D721Med (cell line): ENCODE measurements at regions not wholly inside any gene's neighbourhood (a gene's known extent, or its start where the extent isn't known, plus 50 kb on each side); places are given as distances from the start of the nearest gene placed in this dataset.
"Not testable (repeated sequence)": the region's sequence is repeated elsewhere in the genome, so short reads cannot be mapped to it uniquely, and the experiment has no call there.

Experiments
- DNase-seq: peaks from one replicate; pipeline ENCODE4 v3.0.0; 2011; ENCODE audit warnings: low spot score; ENCODE audit not compliant: insufficient read length
- FAIRE-seq: peaks from 2 replicates; lab custom pipeline; 2011; peaks lifted over from hg19 to GRCh38; lab: Jason Lieb, UNC
- CTCF ChIP-seq: IDR thresholded peaks from 2 replicates; pipeline ENCODE4 v1.5.1; 2012; ENCODE audit warnings: mild to moderate bottlenecking, control low read depth; ENCODE audit not compliant: insufficient read depth; ENCODE audit errors: missing control alignments

GRCh38 chr20:30164389-30164788 is 1093.1 kb upstream of the DEFB115 start:
- not testable (repeated sequence) for FAIRE-seq, DNase-seq

GRCh38 chr20:30167540-30167939 is 1089.9 kb upstream of the DEFB115 start:
- no peak for TF ChIP-seq CTCF
- FAIRE-seq (no peak), DNase-seq (no peak)

- FAIRE-seq: no peak
- TF ChIP-seq CTCF: no peak
- no peak for DNase-seq
These were observed 1089.3 kb upstream of the DEFB115 start for GRCh38 chr20:30168025-30168799.

DNA sequence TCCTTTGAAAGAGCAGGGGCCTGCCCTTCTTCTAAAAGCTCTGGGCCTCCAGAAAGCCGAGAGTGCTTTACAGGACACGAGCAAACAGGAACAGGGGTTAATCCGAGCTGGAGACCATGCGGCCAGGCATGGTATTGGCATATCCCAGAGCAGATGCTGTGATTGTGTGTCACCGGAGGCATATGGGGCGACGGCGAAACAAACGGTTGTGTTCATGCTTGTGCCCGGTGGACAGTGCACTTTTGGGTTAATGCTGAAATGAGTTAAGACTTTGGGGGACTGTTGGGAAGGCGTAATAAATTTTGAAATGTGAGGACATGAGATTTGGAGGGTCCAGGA is 1088.7 kb upstream of the DEFB115 start:
- no peak for TF ChIP-seq CTCF
- FAIRE-seq: no peak
- no peak for DNase-seq

- TF ChIP-seq CTCF: no peak
- no peak for FAIRE-seq
These were observed 1081.8 kb upstream of the DEFB115 start for GRCh38 chr20:30175681-30176080.

DNA sequence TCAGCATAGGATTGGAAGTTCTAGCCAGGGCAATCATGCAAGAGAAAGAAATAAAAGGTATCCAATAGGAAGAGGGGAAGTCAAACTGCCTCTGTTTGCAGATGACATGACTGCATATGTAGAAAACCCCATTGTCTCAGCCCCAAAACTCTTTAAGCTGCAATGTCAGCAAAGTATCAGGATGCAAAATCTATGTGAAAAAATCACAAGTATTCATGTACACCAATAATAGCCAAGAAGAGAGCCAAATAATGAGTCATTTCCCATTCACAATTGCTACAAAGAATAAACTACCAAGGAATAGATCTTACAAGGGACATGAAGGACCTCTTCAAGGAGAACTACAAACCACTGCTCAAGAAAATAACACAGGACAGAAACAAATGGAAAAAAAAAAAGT is 1074.3 kb upstream of the DEFB115 start:
- not testable (repeated sequence) for DNase-seq, FAIRE-seq

More at GRCh38 chr20:30175681-30176080, 1081.8 kb upstream of the DEFB115 start:
- no peak for DNase-seq

GRCh38 chr20:30191785-30192184 is 1065.7 kb upstream of the DEFB115 start:
- not testable (repeated sequence) for FAIRE-seq

DNA sequence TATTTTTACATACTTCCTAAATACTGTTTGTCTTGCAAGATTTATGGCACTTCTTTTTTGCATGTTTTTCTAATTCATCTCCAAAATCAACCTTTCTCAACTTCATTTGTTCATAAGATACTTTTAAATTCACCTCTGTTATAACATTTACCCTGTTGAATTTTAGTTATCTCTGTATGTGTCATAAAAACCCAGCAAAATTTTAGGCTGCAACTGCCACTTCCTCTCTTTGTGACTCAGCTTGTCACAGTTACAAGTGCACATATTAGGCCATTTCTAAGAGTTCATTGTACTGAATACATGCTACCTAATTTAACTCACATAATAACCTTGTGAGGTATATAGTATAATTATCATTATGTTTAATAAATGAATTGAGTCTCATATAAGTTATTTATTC is 1023.0 kb upstream of the DEFB115 start:
- DNase-seq, FAIRE-seq: not testable (repeated sequence)

More at GRCh38 chr20:30191785-30192184, 1065.7 kb upstream of the DEFB115 start:
- not testable (repeated sequence) for DNase-seq

DNA sequence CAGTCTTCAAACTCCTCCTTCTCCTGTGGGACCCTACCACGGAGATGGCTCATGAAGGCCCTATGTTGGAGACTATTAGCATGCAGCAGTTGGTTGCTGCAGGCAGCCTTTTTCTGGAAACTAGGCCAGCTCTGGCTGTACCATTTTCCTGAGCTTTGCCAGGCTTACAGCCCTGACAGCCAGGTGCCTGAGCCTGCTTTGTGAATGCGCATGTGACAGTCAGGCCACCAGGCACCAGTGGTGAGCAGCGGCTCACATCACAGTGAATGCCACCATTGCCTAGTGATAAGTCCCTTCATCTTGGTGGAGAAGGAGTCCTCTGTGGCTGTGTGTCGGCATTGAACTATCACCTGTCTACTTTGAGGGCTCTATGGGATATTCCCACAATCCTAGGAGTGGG is 982.4 kb upstream of the DEFB115 start:
- FAIRE-seq, DNase-seq: not testable (repeated sequence)

GRCh38 chr20:30281584-30282197 is 975.8 kb upstream of the DEFB115 start:
- no peak for DNase-seq
- no peak for FAIRE-seq
- no peak for TF ChIP-seq CTCF

DNA sequence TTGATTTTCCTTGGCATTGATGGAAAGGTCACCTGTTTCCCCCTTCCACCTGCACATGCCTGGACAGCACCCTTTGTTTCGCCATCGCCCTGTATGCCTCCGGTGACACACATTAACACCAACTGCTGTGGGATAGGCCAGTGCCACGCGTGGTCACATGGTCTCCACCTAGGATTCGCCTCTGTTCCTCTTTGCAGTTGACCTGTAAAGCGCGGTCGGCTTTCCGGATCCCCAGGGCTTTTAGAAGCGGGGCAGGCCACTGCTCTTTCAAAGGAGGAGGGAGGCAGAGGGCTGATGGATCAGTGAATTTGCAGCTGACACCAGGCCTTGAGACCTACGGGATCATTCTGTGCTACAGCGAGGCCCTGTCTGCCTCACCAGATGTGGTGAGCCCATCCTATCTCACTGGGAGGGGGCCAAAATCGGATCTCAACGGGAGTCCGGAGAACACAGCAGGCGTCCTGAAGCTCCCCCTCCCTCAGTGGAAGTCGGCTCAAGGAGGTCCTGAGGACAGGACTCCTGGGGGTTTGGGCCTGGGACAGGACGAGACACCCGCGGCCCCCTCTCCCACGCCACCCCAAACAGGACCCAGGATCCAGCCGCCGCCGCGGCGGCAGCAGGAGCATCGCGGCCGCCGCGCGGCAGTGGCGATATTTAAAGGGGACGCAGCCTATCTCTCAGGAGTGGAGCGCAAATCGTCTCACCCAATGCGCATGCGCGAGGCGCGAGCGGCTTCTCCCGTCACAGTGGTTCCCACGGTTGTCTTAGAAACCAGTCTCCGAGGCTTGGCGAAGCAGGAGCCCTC is 973.8 kb upstream of the DEFB115 start:
- not testable (repeated sequence) for DNase-seq, FAIRE-seq
